HUES48 (cell line): ENCODE measurements at regions not wholly inside any gene's neighbourhood (a gene's known extent, or its start where the extent isn't known, plus 50 kb on each side); places are given as distances from the start of the nearest gene placed in this dataset.

Source experiments
- H3K27ac ChIP-seq: one replicate; pipeline ENCODE4 v1.7.0; 2013; ENCODE audit warnings: low read depth, low read length, inconsistent platforms
- H3K27me3 ChIP-seq: 2 replicates; pipeline ENCODE4 v1.6.1; 2013; ENCODE audit warnings: mild to moderate bottlenecking, low read length; ENCODE audit not compliant: control insufficient read depth, insufficient read depth
- H3K36me3 ChIP-seq: 2 replicates; pipeline ENCODE4 v1.6.1; 2013; ENCODE audit warnings: low read length; ENCODE audit not compliant: control insufficient read depth, insufficient read depth
- H3K4me1 ChIP-seq: 2 replicates; pipeline ENCODE4 v1.6.1; 2013; ENCODE audit warnings: mild to moderate bottlenecking, low read length; ENCODE audit not compliant: control insufficient read depth, insufficient read depth
- H3K4me3 ChIP-seq: 2 replicates; pipeline ENCODE4 v1.5.1; 2013; ENCODE audit warnings: mild to moderate bottlenecking, low read depth, low read length
- H3K9ac ChIP-seq: 2 replicates; pipeline ENCODE4 v1.6.1; 2013; ENCODE audit warnings: mild to moderate bottlenecking, low read depth, low read length, moderate library complexity
- H3K9me3 ChIP-seq: 2 replicates; pipeline ENCODE4 v1.6.1; 2013; ENCODE audit warnings: low read length; ENCODE audit not compliant: control insufficient read depth, insufficient read depth

DNA sequence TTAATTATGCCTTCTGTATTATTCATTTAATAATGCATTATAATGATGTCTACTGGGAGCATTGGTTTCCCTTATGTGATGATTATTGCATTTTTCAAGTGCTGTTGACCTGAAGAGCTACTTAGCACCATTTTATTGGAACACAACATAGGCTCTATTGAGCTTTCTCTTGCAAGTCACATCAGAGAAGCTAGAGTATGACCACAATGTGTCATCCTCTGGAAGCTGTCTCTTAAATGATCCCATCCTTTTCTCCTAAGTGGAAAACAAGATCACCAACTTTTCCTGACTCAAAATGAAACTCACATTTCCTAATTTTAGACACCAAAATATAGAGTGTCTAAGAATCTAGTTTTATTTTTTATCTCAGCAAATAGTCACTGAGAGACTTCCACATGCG lies 1451.9 kb downstream of the PCDH7 start:
- H3K4me1 ChIP-seq, result no peaks in the 10 kb centered on the region
- H3K27ac ChIP-seq, result no peak overlapping the region
- H3K27me3 ChIP-seq, result no peaks in the 10 kb centered on the region
- no peak overlapping the region for H3K4me3 ChIP-seq
- H3K9ac ChIP-seq, result no peak overlapping the region
- H3K36me3 ChIP-seq, result no peaks in the 10 kb centered on the region
- no peaks in the 10 kb centered on the region for H3K9me3 ChIP-seq

DNA sequence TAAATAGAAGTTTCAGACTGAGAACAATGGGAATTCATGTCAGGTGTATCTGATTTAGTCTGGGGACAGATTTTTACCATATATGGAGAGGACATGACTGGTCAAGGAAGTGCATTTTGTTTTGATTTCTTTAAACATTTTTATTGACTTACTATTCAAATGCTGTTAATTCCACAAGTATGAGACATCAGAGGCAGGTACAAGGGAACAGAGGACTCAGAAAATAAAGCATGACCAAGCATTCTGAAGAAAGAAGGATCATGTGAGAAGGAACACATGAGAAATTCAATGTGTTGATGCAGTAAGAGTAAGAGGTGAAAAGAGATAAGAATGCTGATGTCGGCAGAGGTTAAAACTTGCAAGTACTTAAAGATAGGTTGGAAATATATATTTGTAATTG lies 1452.6 kb downstream of the PCDH7 start:
- Histone ChIP-seq H3K9me3 (no peaks in the 10 kb centered on the region), H3K27me3 (no peaks in the 10 kb centered on the region), H3K9ac (no peak overlapping the region), H3K4me1 (no peaks in the 10 kb centered on the region), H3K36me3 (no peaks in the 10 kb centered on the region), H3K4me3 (no peak overlapping the region), H3K27ac (no peak overlapping the region)

DNA sequence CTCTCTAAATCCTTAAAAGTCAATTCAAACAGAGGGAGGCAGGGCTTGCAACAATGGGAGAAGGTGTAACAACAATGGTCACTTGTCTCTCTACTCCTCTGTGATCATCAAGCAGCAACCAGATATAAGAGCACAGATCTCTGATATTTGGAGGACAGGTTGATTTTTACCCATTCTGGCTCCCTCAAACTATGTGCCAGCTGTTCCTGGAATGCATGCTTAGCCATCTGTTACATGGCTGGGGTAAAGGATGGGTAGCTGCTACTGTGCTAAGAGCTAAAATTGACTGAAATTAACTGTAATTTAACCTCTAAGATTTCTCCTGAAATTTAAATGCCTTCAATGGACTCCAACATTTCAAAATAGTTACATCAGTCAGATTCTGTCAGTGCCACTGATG lies 1459.9 kb downstream of the PCDH7 start:
- H3K4me1 ChIP-seq, result no peaks in the 10 kb centered on the region
- H3K9me3 ChIP-seq, result no peaks in the 10 kb centered on the region
- no peak overlapping the region for H3K27ac ChIP-seq
- no peak overlapping the region for H3K9ac ChIP-seq
- no peak overlapping the region for H3K4me3 ChIP-seq
- no peaks in the 10 kb centered on the region for H3K27me3 ChIP-seq
- no peaks in the 10 kb centered on the region for H3K36me3 ChIP-seq

DNA sequence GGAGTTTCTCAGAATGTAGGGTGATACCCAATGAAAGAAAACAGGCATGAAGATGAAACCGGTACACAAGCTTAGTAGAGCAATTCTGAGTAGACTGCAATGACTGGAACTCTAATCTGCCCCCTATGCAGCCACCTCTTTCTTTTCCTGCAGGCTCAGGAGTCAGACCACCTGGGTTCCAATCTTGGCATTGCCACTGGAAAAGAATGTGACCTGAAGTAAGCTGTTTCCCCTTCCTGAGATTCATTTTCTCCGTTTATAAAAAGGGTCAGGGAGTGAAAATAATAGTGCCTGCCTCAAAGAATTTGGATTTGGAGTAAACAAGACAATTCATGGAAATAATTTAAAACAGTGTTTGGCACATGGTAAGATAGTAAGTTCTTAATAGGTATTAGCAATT lies 1464.0 kb downstream of the PCDH7 start:
- Histone ChIP-seq H3K27ac (no peak overlapping the region), H3K9me3 (no peaks in the 10 kb centered on the region), H3K4me1 (no peaks in the 10 kb centered on the region), H3K4me3 (no peak overlapping the region), H3K9ac (no peak overlapping the region), H3K36me3 (no peaks in the 10 kb centered on the region), H3K27me3 (no peaks in the 10 kb centered on the region)

DNA sequence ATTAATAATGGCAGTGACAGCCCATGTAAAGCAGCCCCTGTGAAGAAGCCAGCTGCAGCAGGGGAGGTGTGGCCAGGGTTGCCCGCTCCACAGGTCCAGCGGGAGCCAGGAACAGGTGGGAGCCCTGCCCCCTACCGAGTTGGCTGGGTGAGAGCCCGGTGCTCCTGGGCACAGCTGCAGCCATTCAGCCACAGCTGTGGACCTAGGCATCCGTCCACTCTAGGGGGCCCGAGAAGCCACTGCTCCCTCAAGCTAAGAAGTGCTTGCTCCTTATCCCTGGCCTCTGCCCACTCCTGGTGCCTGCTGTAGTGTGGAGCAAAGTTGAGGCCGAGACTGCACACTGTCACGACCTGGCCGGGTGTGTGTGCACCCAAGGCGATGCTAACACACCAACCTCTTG lies 1469.0 kb downstream of the PCDH7 start:
- Histone ChIP-seq H3K9ac (no peak overlapping the region), H3K27ac (no peak overlapping the region), H3K27me3 (no peaks in the 10 kb centered on the region), H3K4me1 (no peaks in the 10 kb centered on the region), H3K4me3 (no peak overlapping the region), H3K9me3 (no peaks in the 10 kb centered on the region), H3K36me3 (no peaks in the 10 kb centered on the region)

DNA sequence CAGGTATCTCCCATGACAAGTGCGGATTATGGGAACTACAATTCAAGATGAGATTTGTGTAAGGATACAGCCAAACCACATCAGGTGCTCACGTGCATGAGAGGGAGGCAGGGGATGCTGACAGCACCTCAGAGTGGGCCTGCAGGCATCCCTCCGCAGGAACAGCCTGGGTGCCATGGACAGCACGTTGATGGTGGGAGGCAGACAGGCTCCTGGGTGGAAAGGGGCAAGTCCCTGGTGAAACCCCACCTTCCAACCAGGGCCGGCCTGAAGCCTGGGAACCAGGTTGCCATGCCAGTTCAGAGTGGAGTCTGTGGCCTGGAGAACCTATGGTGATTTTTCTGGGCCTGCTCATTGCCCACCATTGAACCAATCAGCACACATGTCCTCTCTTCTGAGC lies 1469.6 kb downstream of the PCDH7 start:
- no peak overlapping the region for H3K9ac ChIP-seq
- H3K4me1 ChIP-seq, result no peaks in the 10 kb centered on the region
- H3K4me3 ChIP-seq, result no peak overlapping the region
- H3K27me3 ChIP-seq, result no peaks in the 10 kb centered on the region
- no peaks in the 10 kb centered on the region for H3K9me3 ChIP-seq
- no peaks in the 10 kb centered on the region for H3K36me3 ChIP-seq
- no peak overlapping the region for H3K27ac ChIP-seq

DNA sequence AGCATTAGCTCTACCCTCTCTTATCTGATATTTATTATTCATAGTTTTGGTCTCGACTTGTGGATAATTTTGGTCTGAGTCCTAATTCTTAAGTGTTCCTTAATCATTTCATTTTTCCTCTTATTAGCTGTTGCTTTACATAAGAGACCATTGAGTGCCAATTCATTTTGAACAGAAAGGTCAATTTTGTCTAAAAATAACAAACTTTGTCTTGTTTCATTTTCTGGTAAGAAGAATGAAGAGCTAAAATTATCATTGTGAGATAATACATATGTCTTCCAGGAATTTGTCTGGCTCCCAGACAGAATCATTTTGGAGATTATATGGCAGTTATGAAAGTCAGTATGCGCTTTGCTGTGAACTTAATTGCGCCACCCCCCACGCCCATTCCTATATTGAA lies 1471.8 kb downstream of the PCDH7 start:
- Histone ChIP-seq H3K4me1 (no peaks in the 10 kb centered on the region), H3K9me3 (no peaks in the 10 kb centered on the region), H3K36me3 (no peaks in the 10 kb centered on the region), H3K27me3 (no peaks in the 10 kb centered on the region), H3K4me3 (no peak overlapping the region), H3K27ac (no peak overlapping the region), H3K9ac (no peak overlapping the region)

DNA sequence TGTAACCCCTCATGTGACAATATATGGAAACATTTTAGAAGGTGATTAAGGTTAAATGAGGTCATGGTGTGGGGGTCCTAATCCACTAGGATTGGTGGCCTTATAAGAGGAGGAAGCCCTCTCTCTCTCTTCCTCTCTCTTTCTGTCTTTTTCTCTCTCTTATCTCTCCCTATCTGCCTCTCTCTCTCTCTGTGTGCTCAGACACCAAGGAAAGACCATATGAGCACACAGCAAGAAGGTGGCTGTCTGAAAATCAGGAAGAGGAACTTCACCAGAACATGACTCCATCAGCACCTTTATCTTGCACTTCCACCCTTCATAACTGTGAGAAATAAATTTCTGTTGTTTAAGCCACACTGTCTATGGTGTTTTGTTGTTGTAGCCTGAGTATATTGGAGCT lies 1472.2 kb downstream of the PCDH7 start:
- Histone ChIP-seq H3K9me3 (no peaks in the 10 kb centered on the region), H3K4me3 (no peak overlapping the region), H3K9ac (no peak overlapping the region), H3K27me3 (no peaks in the 10 kb centered on the region), H3K27ac (no peak overlapping the region), H3K36me3 (no peaks in the 10 kb centered on the region), H3K4me1 (no peaks in the 10 kb centered on the region)

DNA sequence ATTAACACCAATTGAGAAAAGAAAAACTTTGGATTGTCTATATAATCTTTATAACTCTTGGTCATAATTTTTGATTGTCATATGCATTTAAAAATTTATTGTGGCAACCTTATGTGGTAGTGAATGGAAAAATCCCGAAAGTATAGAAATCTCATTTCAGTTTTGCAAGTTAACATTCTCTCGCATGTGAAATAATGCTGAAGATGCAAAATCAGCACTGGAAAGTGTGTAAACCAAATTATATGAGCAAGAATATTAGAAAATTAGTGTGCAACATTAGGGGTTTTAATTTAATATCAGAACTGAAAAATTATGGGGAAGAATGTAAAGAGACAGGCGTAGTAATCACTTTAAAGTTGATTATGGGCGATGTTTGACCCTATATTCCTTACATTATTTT lies 1472.8 kb downstream of the PCDH7 start:
- no peaks in the 10 kb centered on the region for H3K27me3 ChIP-seq
- no peak overlapping the region for H3K9ac ChIP-seq
- no peaks in the 10 kb centered on the region for H3K9me3 ChIP-seq
- H3K27ac ChIP-seq, result no peak overlapping the region
- no peak overlapping the region for H3K4me3 ChIP-seq
- H3K4me1 ChIP-seq, result no peaks in the 10 kb centered on the region
- no peaks in the 10 kb centered on the region for H3K36me3 ChIP-seq

DNA sequence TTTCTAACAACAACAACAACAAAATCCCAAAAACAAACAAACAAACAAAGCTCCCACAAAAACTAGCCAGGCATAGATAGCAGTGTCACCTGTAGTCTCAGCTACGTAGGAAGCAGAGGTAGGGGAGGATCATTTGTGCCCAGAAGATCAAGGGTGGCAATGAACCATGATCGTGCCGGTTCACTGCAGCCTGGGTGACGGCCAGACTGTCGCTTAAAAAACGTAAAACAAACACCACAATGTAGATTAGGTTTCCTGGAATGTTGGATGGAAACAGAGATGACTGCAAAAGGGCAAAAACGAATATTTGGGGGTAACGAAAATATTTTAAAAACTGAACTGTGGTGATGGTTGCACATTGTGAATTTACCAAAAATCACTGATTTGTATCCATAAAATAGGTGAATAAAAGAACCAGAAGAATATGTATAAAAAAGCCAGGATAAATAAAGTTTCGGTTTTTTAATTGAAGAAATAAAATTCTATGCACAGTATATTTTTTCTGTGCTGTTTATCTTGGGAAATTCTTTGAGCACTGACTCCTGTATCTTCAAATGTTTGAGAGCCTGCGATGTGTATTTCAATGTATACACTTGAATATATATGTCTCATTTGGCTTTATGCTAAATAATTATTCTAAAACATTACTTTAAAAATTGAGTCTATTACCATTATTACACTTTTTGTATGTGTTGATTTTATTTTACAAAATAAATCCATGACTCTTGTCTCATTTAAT lies 1477.0 kb downstream of the PCDH7 start:
- no peaks in the 10 kb centered on the region for H3K27me3 ChIP-seq
- H3K9me3 ChIP-seq, result no peaks in the 10 kb centered on the region
- no peak overlapping the region for H3K4me3 ChIP-seq
- H3K36me3 ChIP-seq, result no peaks in the 10 kb centered on the region
- no peak overlapping the region for H3K27ac ChIP-seq
- no peaks in the 10 kb centered on the region for H3K4me1 ChIP-seq
- H3K9ac ChIP-seq, result no peak overlapping the region

DNA sequence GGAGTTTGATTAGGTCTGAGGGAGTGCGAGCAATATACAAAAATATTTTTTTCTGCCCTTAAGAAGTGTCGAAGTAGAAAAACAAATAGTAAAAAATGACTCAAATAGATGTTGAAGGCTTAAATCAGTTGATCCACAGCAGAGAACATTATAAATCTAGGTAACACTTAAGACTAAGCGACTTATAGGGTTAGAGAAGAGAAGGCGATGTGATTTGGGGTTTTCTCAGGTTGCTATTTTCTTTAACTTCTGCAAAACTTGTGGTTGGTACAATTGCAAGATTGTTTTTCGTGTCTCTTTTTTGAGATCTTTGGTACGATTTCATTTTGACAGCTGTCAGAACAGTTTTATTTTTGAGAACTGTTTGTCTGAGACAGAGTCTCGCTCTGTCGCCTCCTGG lies 1479.5 kb downstream of the PCDH7 start:
- Histone ChIP-seq H3K36me3 (no peaks in the 10 kb centered on the region), H3K4me1 (peaks cover 8% of the 10 kb centered on the region; the same call in 1 of the 2 replicates), H3K27me3 (no peaks in the 10 kb centered on the region), H3K4me3 (no peak overlapping the region), H3K9me3 (no peaks in the 10 kb centered on the region), H3K9ac (no peak overlapping the region), H3K27ac (no peak overlapping the region)
